ENCODE measurements at regions not wholly inside any gene's neighbourhood (a gene's known extent, or its start where the extent isn't known, plus 50 kb on each side); places are given as distances from the start of the nearest gene placed in this dataset.

DNA sequence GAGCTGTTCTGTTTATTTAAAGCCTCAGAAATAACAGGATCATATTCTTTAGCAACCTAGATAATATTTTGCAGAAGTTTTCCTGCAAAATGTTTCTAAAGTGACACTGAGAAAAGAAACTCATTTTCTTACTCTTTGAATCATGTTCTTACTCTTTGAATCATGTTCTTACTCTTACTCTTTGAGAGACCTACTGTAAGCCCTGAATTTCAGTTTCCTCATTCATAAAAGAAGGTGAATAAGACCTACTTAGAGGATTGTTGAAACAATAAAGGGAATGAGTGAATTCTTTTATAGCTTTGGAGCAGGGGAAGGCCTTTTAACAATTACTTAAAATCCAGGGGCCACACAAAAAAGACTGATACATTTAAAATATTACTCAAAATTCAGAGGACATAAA lies 221.7 kb upstream of the CMC1 start:
- Histone ChIP-seq H3K4me3 (no peak overlapping the region), H3K36me3 (no peaks in the 10 kb centered on the region), H3K27ac (no peak overlapping the region), H3K9me3 (no peaks in the 10 kb centered on the region), H3K4me1 (ENCODE audit: control insufficient read depth in 1 of 2, low read depth in 2 of 2) (no peaks in the 10 kb centered on the region), H3K27me3 (replicated peaks; ENCODE audit: insufficient read depth) (no peaks in the 10 kb centered on the region)
- TF ChIP-seq, protein P1, sequence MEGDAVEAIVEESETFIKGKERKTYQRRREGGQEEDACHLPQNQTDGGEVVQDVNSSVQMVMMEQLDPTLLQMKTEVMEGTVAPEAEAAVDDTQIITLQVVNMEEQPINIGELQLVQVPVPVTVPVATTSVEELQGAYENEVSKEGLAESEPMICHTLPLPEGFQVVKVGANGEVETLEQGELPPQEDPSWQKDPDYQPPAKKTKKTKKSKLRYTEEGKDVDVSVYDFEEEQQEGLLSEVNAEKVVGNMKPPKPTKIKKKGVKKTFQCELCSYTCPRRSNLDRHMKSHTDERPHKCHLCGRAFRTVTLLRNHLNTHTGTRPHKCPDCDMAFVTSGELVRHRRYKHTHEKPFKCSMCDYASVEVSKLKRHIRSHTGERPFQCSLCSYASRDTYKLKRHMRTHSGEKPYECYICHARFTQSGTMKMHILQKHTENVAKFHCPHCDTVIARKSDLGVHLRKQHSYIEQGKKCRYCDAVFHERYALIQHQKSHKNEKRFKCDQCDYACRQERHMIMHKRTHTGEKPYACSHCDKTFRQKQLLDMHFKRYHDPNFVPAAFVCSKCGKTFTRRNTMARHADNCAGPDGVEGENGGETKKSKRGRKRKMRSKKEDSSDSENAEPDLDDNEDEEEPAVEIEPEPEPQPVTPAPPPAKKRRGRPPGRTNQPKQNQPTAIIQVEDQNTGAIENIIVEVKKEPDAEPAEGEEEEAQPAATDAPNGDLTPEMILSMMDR (IDR thresholded peaks at IDR 0.05): no peak
- ATAC-seq (ENCODE audit: insufficient number of reproducible peaks, low FRiP score, low read depth) (no peak), DNase-seq (ENCODE audit: low spot score) (no peak)

GRCh38 chr3:28022916-28023315 lies 218.5 kb upstream of the CMC1 start:
- Histone ChIP-seq H3K36me3 (no peaks in the 10 kb centered on the region), H3K9me3 (no peaks in the 10 kb centered on the region), H3K27me3 (replicated peaks; ENCODE audit: insufficient read depth) (no peaks in the 10 kb centered on the region), H3K4me3 (no peak overlapping the region), H3K4me1 (ENCODE audit: control insufficient read depth in 1 of 2, low read depth in 2 of 2) (no peaks in the 10 kb centered on the region), H3K27ac (no peak overlapping the region)
- TF ChIP-seq, protein P1 (IDR thresholded peaks at IDR 0.05): no peak
- no peak for DNase-seq (ENCODE audit: low spot score)
- ATAC-seq (ENCODE audit: insufficient number of reproducible peaks, low FRiP score, low read depth): no peak

- Histone ChIP-seq H3K4me1 (ENCODE audit: control insufficient read depth in 1 of 2, low read depth in 2 of 2) (no peaks in the 10 kb centered on the region), H3K9me3 (peaks cover 4% of the 10 kb centered on the region), H3K27ac (no peak overlapping the region), H3K27me3 (replicated peaks; ENCODE audit: insufficient read depth) (no peaks in the 10 kb centered on the region), H3K36me3 (no peaks in the 10 kb centered on the region), H3K4me3 (no peak overlapping the region)
- DNase-seq (ENCODE audit: low spot score) (no peak), ATAC-seq (ENCODE audit: insufficient number of reproducible peaks, low FRiP score, low read depth) (no peak)
- TF ChIP-seq, protein P1 (IDR thresholded peaks at IDR 0.05): no peak
Measured at GRCh38 chr3:28028554-28028953, 212.9 kb upstream of the CMC1 start.

GRCh38 chr3:28033059-28033784 lies 208.2 kb upstream of the CMC1 start:
- no peak for ATAC-seq (ENCODE audit: insufficient number of reproducible peaks, low FRiP score, low read depth)
- TF ChIP-seq, protein P1 (IDR thresholded peaks at IDR 0.05): no peak
- no peaks in the 10 kb centered on the region for H3K27me3 ChIP-seq (replicated peaks; ENCODE audit: insufficient read depth)

DNA sequence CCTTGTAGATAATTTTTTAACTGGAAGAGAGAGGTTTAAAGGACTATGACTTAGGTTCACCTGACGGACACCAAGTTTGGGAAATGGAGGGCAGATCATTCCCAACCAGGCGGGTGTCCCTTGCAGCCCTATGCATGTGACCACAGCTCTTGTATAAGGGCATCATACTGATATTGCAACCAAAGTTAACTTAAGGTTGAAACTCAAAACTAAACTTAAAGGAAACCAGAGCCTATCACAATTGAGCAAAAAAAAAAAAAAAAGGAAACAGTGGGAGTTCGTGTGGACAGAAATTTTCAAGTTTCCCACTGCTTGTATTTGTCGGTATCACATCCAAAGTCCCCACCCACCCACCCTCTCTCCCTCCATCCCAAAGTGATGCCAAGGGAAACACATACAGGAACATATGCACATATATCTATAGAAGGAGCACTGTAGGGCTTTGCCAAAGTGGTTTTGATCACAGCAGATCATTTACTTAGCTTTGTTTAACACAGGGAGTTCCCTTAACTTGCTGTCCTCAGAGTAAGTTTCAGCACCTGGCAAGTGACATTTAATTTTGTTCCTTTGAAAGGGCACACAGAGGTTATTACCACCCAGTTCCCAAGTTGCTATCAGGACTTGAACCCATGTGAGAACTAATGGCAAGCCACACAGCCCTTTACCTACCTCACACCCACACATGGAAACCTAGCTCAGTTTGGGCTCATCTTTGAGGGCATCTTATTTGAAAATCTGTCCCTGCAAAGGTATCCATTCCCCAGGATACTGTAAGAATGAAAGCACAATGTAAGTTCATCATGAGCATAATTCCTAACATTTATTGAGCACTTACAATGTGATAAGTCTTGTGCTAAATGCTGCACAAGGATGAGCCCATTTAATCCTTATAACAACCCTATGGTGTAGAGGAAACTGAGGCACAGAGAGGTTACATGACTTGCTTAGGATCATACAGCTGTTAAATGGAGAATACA lies 204.5 kb upstream of the CMC1 start:
- Histone ChIP-seq H3K27ac (no peak overlapping the region), H3K27me3 (replicated peaks; ENCODE audit: insufficient read depth) (no peaks in the 10 kb centered on the region), H3K9me3 (peaks cover 4% of the 10 kb centered on the region), H3K4me1 (ENCODE audit: control insufficient read depth in 1 of 2, low read depth in 2 of 2) (no peaks in the 10 kb centered on the region), H3K4me3 (no peak overlapping the region), H3K36me3 (no peaks in the 10 kb centered on the region)
- ATAC-seq (ENCODE audit: insufficient number of reproducible peaks, low FRiP score, low read depth) (no peak), DNase-seq (ENCODE audit: low spot score) (no peak)
- TF ChIP-seq, protein P1 (IDR thresholded peaks at IDR 0.05): no peak

More at GRCh38 chr3:28033059-28033784, 208.2 kb upstream of the CMC1 start:
- Histone ChIP-seq H3K9me3 (peaks cover 4% of the 10 kb centered on the region), H3K4me3 (no peak overlapping the region), H3K4me1 (ENCODE audit: control insufficient read depth in 1 of 2, low read depth in 2 of 2) (no peaks in the 10 kb centered on the region), H3K27ac (no peak overlapping the region), H3K36me3 (no peaks in the 10 kb centered on the region)
- DNase-seq (ENCODE audit: low spot score): no peak
